ENCODE measurements at regions not wholly inside any gene's neighbourhood (a gene's known extent, or its start where the extent isn't known, plus 50 kb on each side); places are given as distances from the start of the nearest gene placed in this dataset.

GRCh38 chrX:112147206-112147605, 64.6 kb upstream of the TRPC5 start:
- TF ChIP-seq JUN (IDR thresholded peaks at IDR 0.05; ENCODE audit: low read depth, low read length), result no peak
- TF ChIP-seq, protein P1, sequence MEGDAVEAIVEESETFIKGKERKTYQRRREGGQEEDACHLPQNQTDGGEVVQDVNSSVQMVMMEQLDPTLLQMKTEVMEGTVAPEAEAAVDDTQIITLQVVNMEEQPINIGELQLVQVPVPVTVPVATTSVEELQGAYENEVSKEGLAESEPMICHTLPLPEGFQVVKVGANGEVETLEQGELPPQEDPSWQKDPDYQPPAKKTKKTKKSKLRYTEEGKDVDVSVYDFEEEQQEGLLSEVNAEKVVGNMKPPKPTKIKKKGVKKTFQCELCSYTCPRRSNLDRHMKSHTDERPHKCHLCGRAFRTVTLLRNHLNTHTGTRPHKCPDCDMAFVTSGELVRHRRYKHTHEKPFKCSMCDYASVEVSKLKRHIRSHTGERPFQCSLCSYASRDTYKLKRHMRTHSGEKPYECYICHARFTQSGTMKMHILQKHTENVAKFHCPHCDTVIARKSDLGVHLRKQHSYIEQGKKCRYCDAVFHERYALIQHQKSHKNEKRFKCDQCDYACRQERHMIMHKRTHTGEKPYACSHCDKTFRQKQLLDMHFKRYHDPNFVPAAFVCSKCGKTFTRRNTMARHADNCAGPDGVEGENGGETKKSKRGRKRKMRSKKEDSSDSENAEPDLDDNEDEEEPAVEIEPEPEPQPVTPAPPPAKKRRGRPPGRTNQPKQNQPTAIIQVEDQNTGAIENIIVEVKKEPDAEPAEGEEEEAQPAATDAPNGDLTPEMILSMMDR (IDR thresholded peaks at IDR 0.05; ENCODE audit: control extremely low read depth in 1 of 3, insufficient read depth in 1 of 3, low read depth in 1 of 3, low read length in 3 of 3), result peak in 2 of 3 experiments; percentile 42 to 53; a peak in 3 of 4 replicates
- TF ChIP-seq, protein P2, sequence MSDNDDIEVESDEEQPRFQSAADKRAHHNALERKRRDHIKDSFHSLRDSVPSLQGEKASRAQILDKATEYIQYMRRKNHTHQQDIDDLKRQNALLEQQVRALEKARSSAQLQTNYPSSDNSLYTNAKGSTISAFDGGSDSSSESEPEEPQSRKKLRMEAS (IDR thresholded peaks at IDR 0.05), result no peak
- no peak for TF ChIP-seq MAFK (IDR thresholded peaks at IDR 0.05; ENCODE audit: low read depth, low read length)
- no peak for TF ChIP-seq POLR2A (IDR thresholded peaks at IDR 0.05; ENCODE audit: control extremely low read depth in 1 of 2, low read depth in 2 of 2, low read length in 2 of 2)
- no peak for TF ChIP-seq SRF (IDR thresholded peaks at IDR 0.05; ENCODE audit: low read depth, low read length)
- TF ChIP-seq RAD21 (IDR thresholded peaks at IDR 0.05 in 1 of 2, conservative IDR thresholded peaks at IDR 0.05 in 1 of 2; ENCODE audit: low read depth in 2 of 2, low read length in 2 of 2), result peak; percentile 52 to 68
- no peak for TF ChIP-seq ATF2 (IDR thresholded peaks at IDR 0.05; ENCODE audit: low read length)
- no peak for TF ChIP-seq HDAC2 (IDR thresholded peaks at IDR 0.05; ENCODE audit: borderline replicate concordance in 1 of 2, low read depth in 2 of 2, low read length in 2 of 2)
- no peak for TF ChIP-seq GABPA (IDR thresholded peaks at IDR 0.05; ENCODE audit: borderline replicate concordance, insufficient read depth, low read length)
- no peak for TF ChIP-seq SIN3A (conservative IDR thresholded peaks at IDR 0.05 in 1 of 2, IDR thresholded peaks at IDR 0.05 in 1 of 2; ENCODE audit: low read depth in 1 of 2, low read length in 2 of 2)
- no peak for TF ChIP-seq CEBPB (IDR thresholded peaks at IDR 0.05; ENCODE audit: low read depth, low read length)
- no peak for TF ChIP-seq EP300 (IDR thresholded peaks at IDR 0.05; ENCODE audit: borderline replicate concordance in 1 of 2, low read depth in 2 of 2, low read length in 2 of 2)
- TF ChIP-seq RFX5 (IDR thresholded peaks at IDR 0.05; ENCODE audit: borderline replicate concordance, low read depth, low read length), result no peak
